ENCODE measurements at regions not wholly inside any gene's neighbourhood (a gene's known extent, or its start where the extent isn't known, plus 50 kb on each side); places are given as distances from the start of the nearest gene placed in this dataset.

GRCh38 chr3:34983631-34984030 is 655.7 kb upstream of the ARPP21 start:
- TF ChIP-seq CTCF (IDR thresholded peaks at IDR 0.05; ENCODE audit: poor library complexity, severe bottlenecking) = no peak
- no peak for TF ChIP-seq EZH2 (IDR thresholded peaks at IDR 0.05; ENCODE audit: borderline replicate concordance, insufficient read depth, low read length, poor library complexity, severe bottlenecking)
- TF ChIP-seq RAD21 (conservative IDR thresholded peaks at IDR 0.05) = no peak
- TF ChIP-seq EP300 (conservative IDR thresholded peaks at IDR 0.05; ENCODE audit: poor library complexity, severe bottlenecking) = no peak
- TF ChIP-seq POLR2AphosphoS5 (IDR thresholded peaks at IDR 0.05) = no peak
- no peak for TF ChIP-seq TAF1 (IDR thresholded peaks at IDR 0.05; ENCODE audit: low read depth)
- TF ChIP-seq MXI1 (conservative IDR thresholded peaks at IDR 0.05; ENCODE audit: poor library complexity, severe bottlenecking) = no peak

Data from neural cell (in vitro differentiated cells).